ENCODE measurements at regions not wholly inside any gene's neighbourhood (a gene's known extent, or its start where the extent isn't known, plus 50 kb on each side); places are given as distances from the start of the nearest gene placed in this dataset.
"Not testable (repeated sequence)": the region's sequence is repeated elsewhere in the genome, so short reads cannot be mapped to it uniquely, and the experiment has no call there.

DNA sequence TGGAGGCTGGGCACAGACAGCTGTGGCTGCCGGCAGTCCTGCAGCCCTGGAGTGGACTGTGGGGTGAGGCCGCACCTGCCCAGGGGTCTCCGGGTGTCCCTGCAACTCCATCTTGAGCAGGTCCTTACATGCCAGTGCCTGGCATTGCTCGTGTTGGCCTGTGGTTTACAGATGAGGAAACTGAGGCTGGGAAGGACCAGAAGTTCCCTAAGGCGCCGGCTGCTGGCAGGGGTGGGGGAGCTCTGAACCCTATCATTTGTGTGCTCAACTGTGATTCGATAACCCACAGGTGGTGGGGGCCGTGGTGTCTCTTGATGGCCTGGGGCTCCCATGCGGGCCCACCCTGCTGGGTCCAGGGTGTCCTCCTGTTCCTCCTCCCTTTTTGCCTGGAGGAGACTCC is 181.1 kb upstream of the ZNF469 start:
- not testable (repeated sequence) for H3K4me3 ChIP-seq (ENCODE audit: low read depth, low read length); H3K9me3 ChIP-seq (ENCODE audit: control insufficient read depth, insufficient read depth, low read length); H3K4me1 ChIP-seq (ENCODE audit: control insufficient read depth, insufficient read depth, low read length); H3K27me3 ChIP-seq (ENCODE audit: control insufficient read depth, insufficient read depth, low read length); H3K9ac ChIP-seq (ENCODE audit: low read depth, low read length); H3K36me3 ChIP-seq (ENCODE audit: control insufficient read depth, insufficient read depth, low read length); H3K27ac ChIP-seq (ENCODE audit: low read depth, low read length)

DNA sequence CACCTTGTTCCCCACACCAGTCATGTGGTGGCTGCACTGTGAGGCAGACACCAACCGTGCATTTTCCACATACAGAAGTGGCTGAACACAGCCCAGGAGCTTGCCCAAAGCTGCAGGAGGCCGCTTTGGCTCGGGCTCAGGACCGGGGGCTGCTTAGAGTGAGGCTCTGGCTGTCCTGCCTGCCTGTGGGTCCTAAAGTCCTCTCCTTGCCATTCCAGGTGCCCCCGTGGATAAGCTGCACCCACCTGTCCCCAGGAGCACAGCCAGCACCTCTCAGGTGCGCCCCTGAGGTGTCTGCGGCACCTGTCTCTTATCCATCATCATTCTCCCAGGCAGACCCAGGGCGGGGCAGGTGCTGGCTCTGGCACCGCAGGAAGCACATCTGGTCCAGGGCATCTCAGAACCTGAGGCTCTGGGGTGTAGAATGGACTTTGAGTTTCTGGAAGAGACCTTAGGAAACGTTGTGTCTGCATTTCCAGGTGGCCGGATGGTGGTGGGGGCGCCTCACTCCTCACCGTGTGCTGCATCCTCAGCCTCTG is 180.5 kb upstream of the ZNF469 start:
- H3K36me3 ChIP-seq (ENCODE audit: control insufficient read depth, insufficient read depth, low read length) = no peaks in the 10 kb centered on the region
- H3K4me1 ChIP-seq (ENCODE audit: control insufficient read depth, insufficient read depth, low read length) = no peaks in the 10 kb centered on the region
- no peaks in the 10 kb centered on the region for H3K27me3 ChIP-seq (ENCODE audit: control insufficient read depth, insufficient read depth, low read length)
- H3K27ac ChIP-seq (ENCODE audit: low read depth, low read length) = no peak overlapping the region
- H3K4me3 ChIP-seq (ENCODE audit: low read depth, low read length) = no peak overlapping the region
- H3K9me3 ChIP-seq (ENCODE audit: control insufficient read depth, insufficient read depth, low read length) = no peaks in the 10 kb centered on the region
- no peak overlapping the region for H3K9ac ChIP-seq (ENCODE audit: low read depth, low read length)

DNA sequence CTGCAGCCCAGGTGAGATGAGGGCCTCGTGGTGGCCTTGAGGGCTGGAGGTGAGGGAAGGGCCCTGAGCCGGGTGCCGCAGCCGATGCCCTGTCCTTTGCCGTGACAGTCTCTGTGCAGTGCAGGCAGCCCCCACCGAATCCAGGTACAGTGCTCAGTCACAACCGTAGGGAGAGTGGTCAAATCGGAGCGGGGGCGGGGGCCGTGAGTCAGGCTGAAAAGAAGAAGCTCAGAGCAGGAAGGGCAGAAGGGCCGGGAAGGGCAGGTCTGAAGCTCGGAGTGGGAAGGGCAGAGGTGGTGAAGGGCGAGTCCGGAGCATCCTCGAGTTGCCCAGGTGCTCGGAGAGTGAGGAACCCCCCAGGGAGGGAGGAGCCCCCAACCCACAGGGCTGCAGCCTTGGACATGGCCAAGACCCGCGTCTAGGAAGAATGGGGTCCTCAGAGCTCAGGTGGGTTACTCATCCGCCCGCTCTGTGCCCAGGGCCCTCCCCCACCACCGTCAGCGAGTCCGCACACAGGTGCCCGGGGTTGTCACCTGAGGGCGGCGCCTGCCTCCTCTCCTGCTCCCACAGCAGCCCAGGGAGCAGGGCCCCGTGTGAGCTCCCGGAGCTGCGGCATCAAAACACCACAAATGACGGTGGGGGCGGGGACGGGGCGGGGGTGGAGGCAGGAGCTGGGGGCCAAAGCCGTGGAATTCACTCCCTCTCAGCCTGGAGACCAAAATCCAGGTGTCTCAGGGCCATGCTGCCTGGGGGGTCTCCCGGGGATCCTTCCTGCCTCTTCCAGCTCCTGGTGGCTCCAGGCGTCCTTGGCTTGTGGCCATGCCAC is 179.7 kb upstream of the ZNF469 start:
- not testable (repeated sequence) for H3K36me3 ChIP-seq (ENCODE audit: control insufficient read depth, insufficient read depth, low read length); H3K4me1 ChIP-seq (ENCODE audit: control insufficient read depth, insufficient read depth, low read length); H3K4me3 ChIP-seq (ENCODE audit: low read depth, low read length); H3K9ac ChIP-seq (ENCODE audit: low read depth, low read length); H3K9me3 ChIP-seq (ENCODE audit: control insufficient read depth, insufficient read depth, low read length); H3K27ac ChIP-seq (ENCODE audit: low read depth, low read length); H3K27me3 ChIP-seq (ENCODE audit: control insufficient read depth, insufficient read depth, low read length)

DNA sequence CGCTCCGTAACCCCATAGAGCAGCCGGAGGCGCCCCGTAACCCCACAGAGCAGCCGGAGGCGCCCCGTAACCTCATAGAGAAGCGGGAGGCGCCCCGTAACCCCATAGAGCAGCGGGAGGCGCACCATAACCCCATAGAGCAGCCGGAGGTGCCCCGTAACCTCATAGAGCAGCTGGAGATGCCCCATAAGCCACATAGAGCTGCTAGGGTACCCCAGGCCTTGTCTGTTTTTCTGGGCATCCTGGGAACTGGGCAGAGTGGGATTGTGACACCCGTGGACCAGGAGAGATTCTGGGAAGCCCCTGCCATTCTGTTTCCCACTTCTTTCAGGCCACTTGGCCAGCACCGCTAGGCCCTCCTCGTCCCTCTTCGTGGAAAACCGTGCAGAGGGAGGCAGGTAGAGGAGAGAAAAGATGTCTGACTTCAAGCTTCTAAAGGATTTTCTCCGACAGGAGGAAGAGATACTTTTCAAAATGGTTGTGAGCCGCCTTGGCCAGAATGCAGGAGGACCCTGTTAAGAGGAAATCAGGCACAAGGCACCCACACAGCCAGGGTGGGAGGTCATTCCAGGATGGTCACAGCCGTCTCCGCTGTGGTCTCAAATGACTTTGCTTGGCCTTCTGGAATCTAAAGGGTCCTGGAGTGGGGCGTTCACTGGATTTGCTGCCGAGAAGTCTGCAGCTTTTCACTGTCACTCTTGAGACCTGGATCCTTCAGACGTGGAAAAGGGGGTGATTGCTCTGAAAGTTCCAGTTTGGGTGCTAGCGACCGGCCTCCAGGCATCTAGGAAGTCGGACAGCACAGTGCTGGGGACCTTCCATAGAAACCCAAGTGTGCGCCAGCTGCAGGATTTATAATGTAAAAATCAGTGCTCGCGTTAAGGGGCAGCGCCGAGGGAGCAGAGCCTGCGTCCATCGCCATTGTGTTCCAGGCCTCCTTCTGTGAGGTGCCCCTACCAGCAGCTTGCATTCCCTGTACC is 178.3 kb upstream of the ZNF469 start:
- not testable (repeated sequence) for H3K27me3 ChIP-seq (ENCODE audit: control insufficient read depth, insufficient read depth, low read length); H3K4me3 ChIP-seq (ENCODE audit: low read depth, low read length); H3K36me3 ChIP-seq (ENCODE audit: control insufficient read depth, insufficient read depth, low read length); H3K9ac ChIP-seq (ENCODE audit: low read depth, low read length); H3K4me1 ChIP-seq (ENCODE audit: control insufficient read depth, insufficient read depth, low read length); H3K27ac ChIP-seq (ENCODE audit: low read depth, low read length); H3K9me3 ChIP-seq (ENCODE audit: control insufficient read depth, insufficient read depth, low read length)

- not testable (repeated sequence) for H3K9me3 ChIP-seq (ENCODE audit: control insufficient read depth, insufficient read depth, low read length); H3K27me3 ChIP-seq (ENCODE audit: control insufficient read depth, insufficient read depth, low read length); H3K36me3 ChIP-seq (ENCODE audit: control insufficient read depth, insufficient read depth, low read length); H3K27ac ChIP-seq (ENCODE audit: low read depth, low read length); H3K4me1 ChIP-seq (ENCODE audit: control insufficient read depth, insufficient read depth, low read length); H3K4me3 ChIP-seq (ENCODE audit: low read depth, low read length); H3K9ac ChIP-seq (ENCODE audit: low read depth, low read length)
Measured at GRCh38 chr16:88205482-88205881, 177.3 kb upstream of the ZNF469 start.

GRCh38 chr16:88206006-88206405 is 176.8 kb upstream of the ZNF469 start:
- H3K27ac ChIP-seq (ENCODE audit: low read depth, low read length); H3K4me1 ChIP-seq (ENCODE audit: control insufficient read depth, insufficient read depth, low read length): not testable (repeated sequence)

DNA sequence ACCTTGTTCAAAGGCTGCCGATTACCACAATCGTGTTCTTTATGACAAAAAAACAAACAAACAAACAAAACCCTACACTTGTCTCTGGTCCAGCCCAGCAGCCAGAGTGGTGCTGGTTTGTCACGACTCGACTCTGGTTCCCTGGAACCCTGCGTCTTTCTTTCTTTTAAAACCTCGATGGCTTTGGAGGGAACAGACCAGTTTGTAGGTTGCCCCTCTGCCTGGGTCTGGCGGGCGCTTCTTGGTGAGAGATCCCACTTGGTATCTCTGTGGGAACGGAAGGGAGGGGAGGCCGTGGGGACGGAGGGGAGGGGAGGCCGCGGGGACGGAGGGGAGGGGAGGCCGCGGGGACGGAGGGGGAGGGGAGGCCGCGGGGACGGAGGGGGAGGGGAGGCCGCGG is 176.2 kb upstream of the ZNF469 start:
- H3K9ac ChIP-seq (ENCODE audit: low read depth, low read length); H3K27me3 ChIP-seq (ENCODE audit: control insufficient read depth, insufficient read depth, low read length); H3K36me3 ChIP-seq (ENCODE audit: control insufficient read depth, insufficient read depth, low read length); H3K4me1 ChIP-seq (ENCODE audit: control insufficient read depth, insufficient read depth, low read length); H3K9me3 ChIP-seq (ENCODE audit: control insufficient read depth, insufficient read depth, low read length); H3K27ac ChIP-seq (ENCODE audit: low read depth, low read length); H3K4me3 ChIP-seq (ENCODE audit: low read depth, low read length): not testable (repeated sequence)

More at GRCh38 chr16:88206006-88206405, 176.8 kb upstream of the ZNF469 start:
- not testable (repeated sequence) for H3K27me3 ChIP-seq (ENCODE audit: control insufficient read depth, insufficient read depth, low read length); H3K9me3 ChIP-seq (ENCODE audit: control insufficient read depth, insufficient read depth, low read length); H3K9ac ChIP-seq (ENCODE audit: low read depth, low read length); H3K4me3 ChIP-seq (ENCODE audit: low read depth, low read length); H3K36me3 ChIP-seq (ENCODE audit: control insufficient read depth, insufficient read depth, low read length)

DNA sequence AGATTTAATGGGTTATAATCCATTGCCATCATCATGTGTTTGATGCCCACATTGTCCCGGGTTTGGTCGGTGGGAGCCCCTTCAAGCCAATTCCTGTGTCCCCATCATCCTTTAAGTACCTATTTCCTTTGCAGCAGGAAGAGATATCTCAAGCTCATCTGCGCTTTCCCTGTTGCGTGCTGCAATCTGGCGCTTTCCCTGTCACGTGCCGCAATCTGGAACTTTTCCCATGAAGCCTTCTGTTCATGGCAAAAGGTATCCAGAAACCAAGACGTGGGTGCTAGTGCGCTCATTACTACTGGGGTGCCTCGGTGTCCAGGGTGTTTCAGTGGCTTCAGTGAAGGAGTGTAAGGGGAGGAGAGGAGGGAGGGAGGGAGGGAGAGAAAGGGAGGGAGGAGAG is 174.6 kb upstream of the ZNF469 start:
- Histone ChIP-seq H3K27ac (ENCODE audit: low read depth, low read length) (no peak overlapping the region), H3K9ac (ENCODE audit: low read depth, low read length) (no peak overlapping the region), H3K36me3 (ENCODE audit: control insufficient read depth, insufficient read depth, low read length) (no peaks in the 10 kb centered on the region), H3K4me3 (ENCODE audit: low read depth, low read length) (no peak overlapping the region), H3K9me3 (ENCODE audit: control insufficient read depth, insufficient read depth, low read length) (no peaks in the 10 kb centered on the region), H3K4me1 (ENCODE audit: control insufficient read depth, insufficient read depth, low read length) (no peaks in the 10 kb centered on the region), H3K27me3 (ENCODE audit: control insufficient read depth, insufficient read depth, low read length) (no peaks in the 10 kb centered on the region)

DNA sequence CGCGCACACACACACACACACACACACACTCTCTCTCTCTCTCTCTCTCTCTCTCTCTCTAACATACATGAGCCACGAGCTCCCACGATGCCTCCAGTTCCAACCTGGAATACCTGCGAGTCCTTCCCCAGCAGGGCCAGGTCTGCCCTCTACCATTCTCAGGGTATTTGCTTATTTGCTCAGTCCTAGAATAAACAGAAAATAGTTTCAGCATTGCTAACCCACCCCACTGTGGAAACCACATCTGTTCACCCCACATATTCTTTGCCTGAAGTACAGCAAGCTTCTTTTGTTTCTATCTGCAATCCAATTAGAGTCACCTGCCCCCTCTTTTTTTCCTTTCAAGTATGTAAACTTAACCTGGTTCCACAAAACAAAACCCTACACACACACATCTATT is 174.0 kb upstream of the ZNF469 start:
- H3K27me3 ChIP-seq (ENCODE audit: control insufficient read depth, insufficient read depth, low read length); H3K9ac ChIP-seq (ENCODE audit: low read depth, low read length); H3K9me3 ChIP-seq (ENCODE audit: control insufficient read depth, insufficient read depth, low read length); H3K4me1 ChIP-seq (ENCODE audit: control insufficient read depth, insufficient read depth, low read length); H3K4me3 ChIP-seq (ENCODE audit: low read depth, low read length); H3K36me3 ChIP-seq (ENCODE audit: control insufficient read depth, insufficient read depth, low read length); H3K27ac ChIP-seq (ENCODE audit: low read depth, low read length): not testable (repeated sequence)

- H3K9me3 ChIP-seq (ENCODE audit: control insufficient read depth, insufficient read depth, low read length); H3K27ac ChIP-seq (ENCODE audit: low read depth, low read length); H3K27me3 ChIP-seq (ENCODE audit: control insufficient read depth, insufficient read depth, low read length); H3K9ac ChIP-seq (ENCODE audit: low read depth, low read length); H3K4me1 ChIP-seq (ENCODE audit: control insufficient read depth, insufficient read depth, low read length); H3K4me3 ChIP-seq (ENCODE audit: low read depth, low read length); H3K36me3 ChIP-seq (ENCODE audit: control insufficient read depth, insufficient read depth, low read length): not testable (repeated sequence)
Measured at GRCh38 chr16:88209579-88209978, 173.2 kb upstream of the ZNF469 start.

DNA sequence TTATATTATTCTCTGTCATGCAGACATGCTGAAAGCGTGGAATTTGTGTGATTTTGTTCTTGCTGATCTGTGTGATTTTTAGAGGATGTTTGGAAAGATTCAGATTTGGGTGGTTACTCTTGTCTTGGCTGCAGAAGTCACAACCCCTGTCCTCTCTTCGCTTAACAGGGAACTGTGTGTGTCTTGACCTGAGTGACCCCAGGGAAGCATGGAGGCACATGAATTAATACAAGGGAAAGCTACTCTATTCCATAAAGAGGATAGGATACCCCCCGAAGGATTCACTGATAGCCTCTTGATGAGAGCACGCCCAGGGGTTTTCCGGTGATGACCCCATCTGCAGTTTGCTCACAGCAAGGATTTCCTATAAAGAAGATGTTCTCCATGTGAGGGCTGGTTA is 168.8 kb upstream of the ZNF469 start:
- not testable (repeated sequence) for H3K4me3 ChIP-seq (ENCODE audit: low read depth, low read length); H3K9me3 ChIP-seq (ENCODE audit: control insufficient read depth, insufficient read depth, low read length); H3K36me3 ChIP-seq (ENCODE audit: control insufficient read depth, insufficient read depth, low read length); H3K27me3 ChIP-seq (ENCODE audit: control insufficient read depth, insufficient read depth, low read length); H3K9ac ChIP-seq (ENCODE audit: low read depth, low read length); H3K27ac ChIP-seq (ENCODE audit: low read depth, low read length); H3K4me1 ChIP-seq (ENCODE audit: control insufficient read depth, insufficient read depth, low read length)
